ENCODE measurements at regions not wholly inside any gene's neighbourhood (a gene's known extent, or its start where the extent isn't known, plus 50 kb on each side); places are given as distances from the start of the nearest gene placed in this dataset.

- TF ChIP-seq CTCF (conservative IDR thresholded peaks at IDR 0.05; ENCODE audit: low read depth, low read length): no peak
- no peak for TF ChIP-seq EZH2 (IDR thresholded peaks at IDR 0.05; ENCODE audit: low read length, unreplicated experiment)
- TF ChIP-seq EZH2phosphoT487 (IDR thresholded peaks at IDR 0.05; ENCODE audit: borderline replicate concordance, low read length): no peak
Measured at GRCh38 chr13:73590795-73591194, 532.0 kb downstream of the KLF5 start.

Measured in PC-3 (cell line).